NCI-H446 (cell line): ENCODE measurements at regions not wholly inside any gene's neighbourhood (a gene's known extent, or its start where the extent isn't known, plus 50 kb on each side); places are given as distances from the start of the nearest gene placed in this dataset.
"Not testable (repeated sequence)": the region's sequence is repeated elsewhere in the genome, so short reads cannot be mapped to it uniquely, and the experiment has no call there.

Experiments
- DNase-seq, 2 experiments: peaks; one replicate each; lab custom pipeline; 2025; lab: John Stamatoyannopoulos, UW

GRCh38 chr18:27378431-27379095 lies 193.5 kb upstream of the CHST9 start:
- no peak for DNase-seq

- no peak for DNase-seq
These were observed 192.1 kb upstream of the CHST9 start for GRCh38 chr18:27377251-27377650.

- no peak for DNase-seq
These were observed 187.3 kb upstream of the CHST9 start for GRCh38 chr18:27372386-27372785.

- DNase-seq = no peak
These were observed 181.6 kb upstream of the CHST9 start for GRCh38 chr18:27366665-27367064.

- no peak for DNase-seq
These were observed 181.0 kb upstream of the CHST9 start for GRCh38 chr18:27366151-27366550.

GRCh38 chr18:27363872-27364271 lies 178.8 kb upstream of the CHST9 start:
- peak in 1 of 2 experiments; percentile 2 for DNase-seq

GRCh38 chr18:27361477-27361876 lies 176.4 kb upstream of the CHST9 start:
- no peak for DNase-seq

GRCh38 chr18:27355308-27355707 lies 170.2 kb upstream of the CHST9 start:
- no peak for DNase-seq

GRCh38 chr18:27353273-27353672 lies 168.2 kb upstream of the CHST9 start:
- no peak for DNase-seq

- no peak for DNase-seq
These were observed 164.3 kb upstream of the CHST9 start for GRCh38 chr18:27349284-27349882.

GRCh38 chr18:27331606-27332005 lies 146.5 kb upstream of the CHST9 start:
- DNase-seq = no peak

- DNase-seq = no peak
These were observed 129.9 kb upstream of the CHST9 start for GRCh38 chr18:27314996-27315395.

- no peak for DNase-seq
These were observed 128.6 kb upstream of the CHST9 start for GRCh38 chr18:27313678-27314077.

- no peak for DNase-seq
These were observed 127.7 kb upstream of the CHST9 start for GRCh38 chr18:27312853-27313252.

GRCh38 chr18:27312153-27312552 lies 127.0 kb upstream of the CHST9 start:
- no peak for DNase-seq

- no peak for DNase-seq
These were observed 126.0 kb upstream of the CHST9 start for GRCh38 chr18:27311114-27311513.

GRCh38 chr18:27301615-27302378 lies 116.7 kb upstream of the CHST9 start:
- DNase-seq = no peak

- DNase-seq = no peak
These were observed 113.2 kb upstream of the CHST9 start for GRCh38 chr18:27298214-27298804.

GRCh38 chr18:27285973-27286562 lies 101.0 kb upstream of the CHST9 start:
- not testable (repeated sequence) for DNase-seq

GRCh38 chr18:27278131-27278530 lies 93.0 kb upstream of the CHST9 start:
- no peak for DNase-seq

- DNase-seq = no peak
These were observed 92.4 kb upstream of the CHST9 start for GRCh38 chr18:27277554-27277953.

- no peak for DNase-seq
These were observed 91.8 kb upstream of the CHST9 start for GRCh38 chr18:27276886-27277285.
